GM12873 (cell line): ENCODE measurements at regions not wholly inside any gene's neighbourhood (a gene's known extent, or its start where the extent isn't known, plus 50 kb on each side); places are given as distances from the start of the nearest gene placed in this dataset.

Source experiments
- TF ChIP-seq, protein P1 (sequence below): IDR thresholded peaks from 2 replicates; pipeline ENCODE4 v1.5.1; 2012; ENCODE audit warnings: low read depth, mild to moderate bottlenecking, moderate library complexity, low read length, control low read depth; ENCODE audit not compliant: insufficient read depth; ENCODE audit errors: missing control alignments

DNA sequence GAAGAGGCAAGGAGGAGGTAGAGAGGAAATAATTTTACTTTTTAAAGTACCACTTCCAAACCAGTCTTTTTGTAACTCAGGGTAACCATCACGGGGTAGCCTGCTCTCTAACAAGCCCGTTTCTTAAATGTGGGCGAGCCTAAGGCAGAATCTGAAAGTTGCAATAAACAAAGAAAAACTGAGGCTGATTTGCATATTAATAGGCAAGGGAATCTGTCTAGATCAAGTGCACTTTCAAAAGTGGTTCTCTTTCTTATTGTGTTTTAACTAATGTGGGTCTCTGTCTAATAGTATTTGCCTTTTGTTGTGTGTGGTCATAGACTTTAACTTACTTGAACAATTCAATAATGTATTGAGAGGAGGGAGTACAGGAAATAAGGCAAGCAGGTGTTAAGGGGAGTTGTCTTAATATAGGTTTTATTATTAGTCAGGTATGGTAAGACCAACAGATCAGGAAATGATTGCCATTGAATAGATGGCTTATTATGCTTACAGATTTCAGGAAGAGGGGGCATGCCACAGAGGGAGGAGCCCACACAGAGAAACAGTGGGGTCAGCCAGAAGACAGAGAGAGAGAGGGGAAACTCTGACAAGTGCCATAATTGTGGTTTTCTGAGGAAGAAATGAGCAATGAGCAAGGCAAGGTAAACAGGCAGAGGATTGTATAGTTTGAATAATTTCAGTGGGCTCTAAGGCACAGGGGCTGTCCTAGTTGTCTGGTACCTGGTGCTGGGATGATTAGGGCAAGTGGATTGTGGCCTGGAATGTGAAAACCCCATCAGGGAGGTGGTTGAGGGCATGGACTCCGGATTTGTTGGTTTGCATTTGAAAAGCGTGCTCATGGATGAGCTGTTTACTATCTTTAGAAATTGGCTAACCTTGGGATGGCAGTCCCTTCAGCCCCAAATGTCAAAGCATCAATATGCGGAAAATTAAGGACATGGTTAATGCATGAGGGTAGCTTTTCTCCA lies 237.2 kb downstream of the TOX3 start:
- TF ChIP-seq, protein P1, sequence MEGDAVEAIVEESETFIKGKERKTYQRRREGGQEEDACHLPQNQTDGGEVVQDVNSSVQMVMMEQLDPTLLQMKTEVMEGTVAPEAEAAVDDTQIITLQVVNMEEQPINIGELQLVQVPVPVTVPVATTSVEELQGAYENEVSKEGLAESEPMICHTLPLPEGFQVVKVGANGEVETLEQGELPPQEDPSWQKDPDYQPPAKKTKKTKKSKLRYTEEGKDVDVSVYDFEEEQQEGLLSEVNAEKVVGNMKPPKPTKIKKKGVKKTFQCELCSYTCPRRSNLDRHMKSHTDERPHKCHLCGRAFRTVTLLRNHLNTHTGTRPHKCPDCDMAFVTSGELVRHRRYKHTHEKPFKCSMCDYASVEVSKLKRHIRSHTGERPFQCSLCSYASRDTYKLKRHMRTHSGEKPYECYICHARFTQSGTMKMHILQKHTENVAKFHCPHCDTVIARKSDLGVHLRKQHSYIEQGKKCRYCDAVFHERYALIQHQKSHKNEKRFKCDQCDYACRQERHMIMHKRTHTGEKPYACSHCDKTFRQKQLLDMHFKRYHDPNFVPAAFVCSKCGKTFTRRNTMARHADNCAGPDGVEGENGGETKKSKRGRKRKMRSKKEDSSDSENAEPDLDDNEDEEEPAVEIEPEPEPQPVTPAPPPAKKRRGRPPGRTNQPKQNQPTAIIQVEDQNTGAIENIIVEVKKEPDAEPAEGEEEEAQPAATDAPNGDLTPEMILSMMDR: no peak

DNA sequence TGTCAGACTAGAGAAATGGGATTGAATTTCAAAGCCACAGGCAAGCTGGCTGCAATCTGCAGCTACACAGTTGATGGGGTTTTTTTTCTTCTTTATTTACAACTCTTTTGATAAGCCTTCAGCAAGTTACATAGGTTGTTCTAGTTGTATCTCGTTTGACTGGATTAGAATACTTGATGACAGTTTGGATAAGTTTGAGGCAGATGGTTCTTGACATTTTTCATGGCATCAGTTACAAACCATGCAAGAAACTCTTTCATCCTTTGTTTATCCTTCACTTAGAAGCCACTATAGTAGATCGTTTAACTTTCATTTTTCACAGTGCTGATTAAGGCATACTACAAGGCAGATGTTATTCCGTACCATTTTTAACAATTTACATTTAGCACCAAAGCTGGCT lies 238.9 kb downstream of the TOX3 start:
- TF ChIP-seq, protein P1: no peak

DNA sequence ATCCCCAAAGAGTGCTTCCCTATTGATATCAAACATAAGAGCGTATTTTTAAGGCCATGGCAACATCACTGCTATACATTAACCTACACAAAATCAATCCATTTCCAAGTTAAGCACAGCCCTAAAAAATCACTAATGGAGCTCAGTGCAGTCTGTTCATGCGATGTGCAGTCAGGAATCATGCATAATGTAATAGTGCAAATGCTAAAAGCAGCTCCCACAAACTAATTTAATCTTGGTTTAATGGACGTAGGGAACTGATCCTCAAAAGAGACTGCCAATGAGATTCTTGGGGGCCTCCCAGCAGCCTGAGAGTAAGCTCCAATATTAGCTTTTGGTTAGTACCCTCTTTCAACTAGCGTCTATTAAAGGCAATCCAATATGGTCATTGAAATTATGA lies 245.9 kb downstream of the TOX3 start:
- TF ChIP-seq, protein P1: no peak

DNA sequence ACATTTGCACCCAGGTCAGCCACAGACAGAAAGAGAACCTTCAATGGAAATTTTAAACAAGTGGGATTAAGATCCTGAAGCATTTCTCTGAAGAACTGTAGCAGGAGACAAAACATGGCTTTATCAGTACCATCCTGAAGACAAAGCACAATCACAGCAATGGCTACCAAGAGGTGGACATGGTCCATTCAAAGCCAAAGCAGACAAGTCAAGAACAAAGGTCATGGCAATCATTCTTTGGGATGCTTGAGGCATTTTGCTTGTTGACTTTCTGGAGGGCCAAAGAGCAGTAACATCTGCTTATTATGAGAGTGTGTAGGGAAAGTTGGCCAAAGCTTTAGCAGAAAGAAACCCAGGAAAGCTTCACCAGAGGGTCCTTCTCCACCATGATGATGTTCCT lies 248.2 kb downstream of the TOX3 start:
- TF ChIP-seq, protein P1: no peak

DNA sequence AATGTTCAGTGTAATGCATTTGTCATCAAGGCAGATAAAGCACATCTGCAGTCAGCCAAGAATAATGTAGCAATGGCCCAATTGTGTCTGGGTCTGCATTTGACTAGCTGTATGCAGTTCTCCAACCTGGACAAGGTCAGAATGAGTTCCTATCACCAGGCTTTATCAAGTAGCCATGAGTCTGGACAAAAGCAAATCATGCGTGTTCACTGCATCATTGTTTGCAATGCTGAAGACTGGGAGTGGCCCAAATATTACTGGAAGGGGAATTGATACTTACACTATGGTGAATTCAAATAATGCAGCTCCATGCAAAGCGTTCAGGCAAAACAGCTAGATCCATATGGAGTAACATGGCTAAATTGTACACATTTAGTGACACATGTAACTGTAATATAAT lies 250.9 kb downstream of the TOX3 start:
- TF ChIP-seq, protein P1: no peak

DNA sequence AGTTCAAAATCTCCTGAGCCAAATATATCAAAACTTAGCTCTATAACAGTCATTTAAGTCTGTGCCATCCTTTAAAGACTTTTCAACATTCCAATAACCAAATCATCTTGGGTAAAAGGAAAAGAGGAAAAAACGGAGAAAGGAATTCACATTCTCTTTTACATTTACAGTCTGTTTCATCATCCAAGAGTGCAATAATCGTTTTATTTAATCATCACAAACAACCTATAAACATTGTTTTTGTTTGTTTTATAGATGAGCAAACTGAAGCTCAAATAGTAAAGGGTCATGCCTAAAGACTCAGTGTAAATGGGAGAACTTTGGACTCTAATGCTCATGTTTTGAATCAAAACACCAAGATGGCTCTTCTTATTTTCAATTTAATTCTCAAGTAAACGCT lies 252.3 kb downstream of the TOX3 start:
- TF ChIP-seq, protein P1: no peak

DNA sequence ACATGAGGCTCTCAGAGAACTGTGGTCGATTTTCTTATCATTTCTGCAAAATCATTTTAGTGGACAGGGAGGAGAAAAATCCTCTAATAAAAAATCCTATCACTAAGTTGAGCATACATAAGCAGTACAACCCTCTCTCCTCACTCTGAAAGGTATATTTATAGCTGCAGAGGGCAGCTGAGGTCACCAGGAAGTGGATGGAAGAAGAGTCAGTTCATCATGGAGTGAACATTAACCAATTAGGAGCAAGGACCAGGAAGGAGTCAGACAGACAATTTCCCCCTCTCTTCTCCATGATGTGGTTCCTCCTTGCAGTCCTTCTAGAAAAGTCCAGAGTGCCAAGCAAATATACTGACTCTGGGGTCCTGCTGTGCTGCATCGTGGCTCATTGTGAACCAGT lies 253.7 kb downstream of the TOX3 start:
- TF ChIP-seq, protein P1: no peak
